ENCODE measurements at regions not wholly inside any gene's neighbourhood (a gene's known extent, or its start where the extent isn't known, plus 50 kb on each side); places are given as distances from the start of the nearest gene placed in this dataset.

DNA sequence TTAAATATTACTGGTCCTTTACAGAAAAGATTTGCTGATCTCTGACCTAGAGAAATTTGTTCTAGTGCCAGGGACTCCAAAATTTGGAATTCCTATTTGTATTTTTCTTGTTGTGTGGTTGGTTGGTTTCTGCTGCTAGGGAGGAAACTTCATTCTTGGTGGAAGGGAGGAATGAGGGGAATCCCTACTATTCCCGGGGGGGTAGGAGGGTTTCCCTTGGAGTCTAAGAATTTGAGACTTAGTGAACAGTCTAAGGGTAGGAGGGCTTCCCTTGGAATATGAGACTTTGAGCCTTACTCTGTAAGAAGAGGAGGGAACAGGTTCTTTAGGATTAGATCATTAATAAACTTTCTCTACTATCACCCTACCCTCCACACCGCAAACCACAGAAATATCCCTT, 67.1 kb upstream of the ADGRF1 start (continued):
- TF ChIP-seq, protein P1, sequence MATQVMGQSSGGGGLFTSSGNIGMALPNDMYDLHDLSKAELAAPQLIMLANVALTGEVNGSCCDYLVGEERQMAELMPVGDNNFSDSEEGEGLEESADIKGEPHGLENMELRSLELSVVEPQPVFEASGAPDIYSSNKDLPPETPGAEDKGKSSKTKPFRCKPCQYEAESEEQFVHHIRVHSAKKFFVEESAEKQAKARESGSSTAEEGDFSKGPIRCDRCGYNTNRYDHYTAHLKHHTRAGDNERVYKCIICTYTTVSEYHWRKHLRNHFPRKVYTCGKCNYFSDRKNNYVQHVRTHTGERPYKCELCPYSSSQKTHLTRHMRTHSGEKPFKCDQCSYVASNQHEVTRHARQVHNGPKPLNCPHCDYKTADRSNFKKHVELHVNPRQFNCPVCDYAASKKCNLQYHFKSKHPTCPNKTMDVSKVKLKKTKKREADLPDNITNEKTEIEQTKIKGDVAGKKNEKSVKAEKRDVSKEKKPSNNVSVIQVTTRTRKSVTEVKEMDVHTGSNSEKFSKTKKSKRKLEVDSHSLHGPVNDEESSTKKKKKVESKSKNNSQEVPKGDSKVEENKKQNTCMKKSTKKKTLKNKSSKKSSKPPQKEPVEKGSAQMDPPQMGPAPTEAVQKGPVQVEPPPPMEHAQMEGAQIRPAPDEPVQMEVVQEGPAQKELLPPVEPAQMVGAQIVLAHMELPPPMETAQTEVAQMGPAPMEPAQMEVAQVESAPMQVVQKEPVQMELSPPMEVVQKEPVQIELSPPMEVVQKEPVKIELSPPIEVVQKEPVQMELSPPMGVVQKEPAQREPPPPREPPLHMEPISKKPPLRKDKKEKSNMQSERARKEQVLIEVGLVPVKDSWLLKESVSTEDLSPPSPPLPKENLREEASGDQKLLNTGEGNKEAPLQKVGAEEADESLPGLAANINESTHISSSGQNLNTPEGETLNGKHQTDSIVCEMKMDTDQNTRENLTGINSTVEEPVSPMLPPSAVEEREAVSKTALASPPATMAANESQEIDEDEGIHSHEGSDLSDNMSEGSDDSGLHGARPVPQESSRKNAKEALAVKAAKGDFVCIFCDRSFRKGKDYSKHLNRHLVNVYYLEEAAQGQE (IDR thresholded peaks at IDR 0.05; ENCODE audit: unreplicated experiment), result no peak
- TF ChIP-seq, protein P2, sequence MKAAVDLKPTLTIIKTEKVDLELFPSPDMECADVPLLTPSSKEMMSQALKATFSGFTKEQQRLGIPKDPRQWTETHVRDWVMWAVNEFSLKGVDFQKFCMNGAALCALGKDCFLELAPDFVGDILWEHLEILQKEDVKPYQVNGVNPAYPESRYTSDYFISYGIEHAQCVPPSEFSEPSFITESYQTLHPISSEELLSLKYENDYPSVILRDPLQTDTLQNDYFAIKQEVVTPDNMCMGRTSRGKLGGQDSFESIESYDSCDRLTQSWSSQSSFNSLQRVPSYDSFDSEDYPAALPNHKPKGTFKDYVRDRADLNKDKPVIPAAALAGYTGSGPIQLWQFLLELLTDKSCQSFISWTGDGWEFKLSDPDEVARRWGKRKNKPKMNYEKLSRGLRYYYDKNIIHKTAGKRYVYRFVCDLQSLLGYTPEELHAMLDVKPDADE (IDR thresholded peaks at IDR 0.05), result no peak

DNA sequence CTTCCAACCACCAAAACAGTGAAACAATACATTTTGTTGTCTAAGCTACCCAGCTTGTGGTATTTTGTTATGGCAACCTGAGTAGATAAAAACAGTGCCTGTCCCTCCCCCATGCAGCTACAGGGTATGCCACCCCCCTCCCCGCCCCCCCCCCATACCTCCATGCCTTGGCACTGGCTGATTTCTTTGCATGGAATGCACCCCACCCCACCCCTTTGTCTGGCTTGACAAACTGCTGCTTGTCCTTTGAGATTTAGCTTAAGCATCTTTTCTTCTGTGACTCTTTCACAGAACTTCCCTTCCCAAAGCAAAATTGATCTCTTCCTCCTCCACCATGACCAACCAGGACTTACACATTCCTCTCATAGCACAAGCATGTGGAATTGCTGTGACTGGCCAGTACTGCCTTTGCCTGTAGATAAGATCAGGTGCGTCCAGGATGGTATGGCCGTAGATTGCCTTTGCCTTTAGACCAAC, 64.6 kb upstream of the ADGRF1 start:
- H3K4me2 ChIP-seq, result peak overlapping the region; percentile 58; the same call in 1 of the 2 replicates
- peak overlapping the region; percentile 88; the same call in 1 of the 2 replicates for H3K27ac ChIP-seq (ENCODE audit: low read depth)
- H3K4me1 ChIP-seq (ENCODE audit: insufficient read depth), result peaks cover 28% of the 10 kb centered on the region
- no peaks in the 10 kb centered on the region for H4K20me1 ChIP-seq (replicated peaks; ENCODE audit: insufficient read depth)
- no peaks in the 10 kb centered on the region for H3K79me2 ChIP-seq (replicated peaks; ENCODE audit: insufficient read depth)
- H2AFZ ChIP-seq, result no peak overlapping the region
- no peak overlapping the region for H3K4me3 ChIP-seq
- H3K9me2 ChIP-seq (ENCODE audit: insufficient read depth), result peaks cover 16% of the 10 kb centered on the region; the same call in 1 of the 2 replicates
- ATAC-seq (peak; percentile 44; the same call in 2 of the 3 replicates), DNase-seq (ENCODE audit: low spot score) (peak; percentile 59)
- Mint-ChIP-seq H3K27ac (peak overlapping the region; percentile 36; the same call in 1 of the 2 replicates), H3K27me3 (ENCODE audit: insufficient read depth, low read depth, poor library complexity) (no peaks in the 10 kb centered on the region), H3K4me1 (peaks cover 38% of the 10 kb centered on the region), H3K4me3 (no peak overlapping the region), H3K9me3 (peaks cover 2% of the 10 kb centered on the region; the same call in 1 of the 3 replicates), H3K36me3 (ENCODE audit: low read depth) (no peaks in the 10 kb centered on the region)
- no peaks in the 10 kb centered on the region for H3K27me3 ChIP-seq (ENCODE audit: insufficient read depth)
- H3K36me3 ChIP-seq (ENCODE audit: insufficient read depth), result no peaks in the 10 kb centered on the region
- TF ChIP-seq STAT1 (IDR thresholded peaks at IDR 0.05; ENCODE audit: unreplicated experiment) (no peak), ZNF331 (CRISPR knock-in tag; IDR thresholded peaks at IDR 0.05; ENCODE audit: low read depth) (no peak), EZH2 (IDR thresholded peaks at IDR 0.05; ENCODE audit: low read depth, unreplicated experiment) (no peak), POLR2AphosphoS5 (IDR thresholded peaks at IDR 0.05; ENCODE audit: low read depth) (no peak), NANOG (IDR thresholded peaks at IDR 0.05; ENCODE audit: borderline replicate concordance) (no peak)
- TF ChIP-seq, protein P1 (IDR thresholded peaks at IDR 0.05; ENCODE audit: unreplicated experiment), result no peak
- TF ChIP-seq, protein P3, sequence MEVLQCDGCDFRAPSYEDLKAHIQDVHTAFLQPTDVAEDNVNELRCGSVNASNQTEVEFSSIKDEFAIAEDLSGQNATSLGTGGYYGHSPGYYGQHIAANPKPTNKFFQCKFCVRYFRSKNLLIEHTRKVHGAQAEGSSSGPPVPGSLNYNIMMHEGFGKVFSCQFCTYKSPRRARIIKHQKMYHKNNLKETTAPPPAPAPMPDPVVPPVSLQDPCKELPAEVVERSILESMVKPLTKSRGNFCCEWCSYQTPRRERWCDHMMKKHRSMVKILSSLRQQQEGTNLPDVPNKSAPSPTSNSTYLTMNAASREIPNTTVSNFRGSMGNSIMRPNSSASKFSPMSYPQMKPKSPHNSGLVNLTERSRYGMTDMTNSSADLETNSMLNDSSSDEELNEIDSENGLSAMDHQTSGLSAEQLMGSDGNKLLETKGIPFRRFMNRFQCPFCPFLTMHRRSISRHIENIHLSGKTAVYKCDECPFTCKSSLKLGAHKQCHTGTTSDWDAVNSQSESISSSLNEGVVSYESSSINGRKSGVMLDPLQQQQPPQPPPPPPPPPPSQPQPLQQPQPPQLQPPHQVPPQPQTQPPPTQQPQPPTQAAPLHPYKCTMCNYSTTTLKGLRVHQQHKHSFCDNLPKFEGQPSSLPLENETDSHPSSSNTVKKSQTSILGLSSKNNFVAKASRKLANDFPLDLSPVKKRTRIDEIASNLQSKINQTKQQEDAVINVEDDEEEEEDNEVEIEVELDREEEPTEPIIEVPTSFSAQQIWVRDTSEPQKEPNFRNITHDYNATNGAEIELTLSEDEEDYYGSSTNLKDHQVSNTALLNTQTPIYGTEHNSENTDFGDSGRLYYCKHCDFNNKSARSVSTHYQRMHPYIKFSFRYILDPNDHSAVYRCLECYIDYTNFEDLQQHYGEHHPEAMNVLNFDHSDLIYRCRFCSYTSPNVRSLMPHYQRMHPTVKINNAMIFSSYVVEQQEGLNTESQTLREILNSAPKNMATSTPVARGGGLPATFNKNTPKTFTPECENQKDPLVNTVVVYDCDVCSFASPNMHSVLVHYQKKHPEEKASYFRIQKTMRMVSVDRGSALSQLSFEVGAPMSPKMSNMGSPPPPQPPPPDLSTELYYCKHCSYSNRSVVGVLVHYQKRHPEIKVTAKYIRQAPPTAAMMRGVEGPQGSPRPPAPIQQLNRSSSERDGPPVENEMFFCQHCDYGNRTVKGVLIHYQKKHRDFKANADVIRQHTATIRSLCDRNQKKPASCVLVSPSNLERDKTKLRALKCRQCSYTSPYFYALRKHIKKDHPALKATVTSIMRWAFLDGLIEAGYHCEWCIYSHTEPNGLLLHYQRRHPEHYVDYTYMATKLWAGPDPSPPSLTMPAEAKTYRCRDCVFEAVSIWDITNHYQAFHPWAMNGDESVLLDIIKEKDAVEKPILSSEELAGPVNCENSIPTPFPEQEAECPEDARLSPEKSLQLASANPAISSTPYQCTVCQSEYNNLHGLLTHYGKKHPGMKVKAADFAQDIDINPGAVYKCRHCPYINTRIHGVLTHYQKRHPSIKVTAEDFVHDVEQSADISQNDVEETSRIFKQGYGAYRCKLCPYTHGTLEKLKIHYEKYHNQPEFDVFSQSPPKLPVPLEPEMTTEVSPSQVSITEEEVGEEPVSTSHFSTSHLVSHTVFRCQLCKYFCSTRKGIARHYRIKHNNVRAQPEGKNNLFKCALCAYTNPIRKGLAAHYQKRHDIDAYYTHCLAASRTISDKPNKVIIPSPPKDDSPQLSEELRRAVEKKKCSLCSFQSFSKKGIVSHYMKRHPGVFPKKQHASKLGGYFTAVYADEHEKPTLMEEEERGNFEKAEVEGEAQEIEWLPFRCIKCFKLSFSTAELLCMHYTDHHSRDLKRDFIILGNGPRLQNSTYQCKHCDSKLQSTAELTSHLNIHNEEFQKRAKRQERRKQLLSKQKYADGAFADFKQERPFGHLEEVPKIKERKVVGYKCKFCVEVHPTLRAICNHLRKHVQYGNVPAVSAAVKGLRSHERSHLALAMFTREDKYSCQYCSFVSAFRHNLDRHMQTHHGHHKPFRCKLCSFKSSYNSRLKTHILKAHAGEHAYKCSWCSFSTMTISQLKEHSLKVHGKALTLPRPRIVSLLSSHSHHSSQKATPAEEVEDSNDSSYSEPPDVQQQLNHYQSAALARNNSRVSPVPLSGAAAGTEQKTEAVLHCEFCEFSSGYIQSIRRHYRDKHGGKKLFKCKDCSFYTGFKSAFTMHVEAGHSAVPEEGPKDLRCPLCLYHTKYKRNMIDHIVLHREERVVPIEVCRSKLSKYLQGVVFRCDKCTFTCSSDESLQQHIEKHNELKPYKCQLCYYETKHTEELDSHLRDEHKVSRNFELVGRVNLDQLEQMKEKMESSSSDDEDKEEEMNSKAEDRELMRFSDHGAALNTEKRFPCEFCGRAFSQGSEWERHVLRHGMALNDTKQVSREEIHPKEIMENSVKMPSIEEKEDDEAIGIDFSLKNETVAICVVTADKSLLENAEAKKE (CRISPR knock-in tag; IDR thresholded peaks at IDR 0.05), result no peak
- H3F3A ChIP-seq (replicated peaks; ENCODE audit: low read depth), result no peaks in the 10 kb centered on the region

Measured in GM23338 (cell line).